Endothelial cell of umbilical vein (primary cell): ENCODE measurements at regions not wholly inside any gene's neighbourhood (a gene's known extent, or its start where the extent isn't known, plus 50 kb on each side); places are given as distances from the start of the nearest gene placed in this dataset.

Source experiments
- BruUV-seq: library from RNA; stranded (reverse); fragments of 400-500 nt; replicated peaks from 2 replicates; lab custom pipeline; 2021; lab: Mats Ljungman, UMichigan
- CTCF ChIA-PET: fragments of 300-600, 350-600 bp; sonication (Branson Sonifier 250); formaldehyde crosslinking; loops from one replicate; lab custom pipeline; 2021; ENCODE audit warnings: antibody characterized with exemption, inconsistent platforms; lab: Charles Lee
- POLR2A ChIA-PET: fragments of 300-600, 350-600 bp; sonication (Branson Sonifier 250); formaldehyde crosslinking; loops from one replicate; lab custom pipeline; 2021; ENCODE audit warnings: antibody characterized with exemption, inconsistent platforms; lab: Charles Lee
- DNase-seq: peaks from one replicate; pipeline ENCODE4 v3.0.0-alpha.2; 2011; ENCODE audit warnings: low read depth, low spot score
- FAIRE-seq: peaks from 2 replicates; lab custom pipeline; 2011; peaks lifted over from hg19 to GRCh38; lab: Jason Lieb, UNC
- H2AFZ ChIP-seq: 2 replicates; pipeline ENCODE4 v1.6.0; 2012; ENCODE audit warnings: low read depth, low read length, control low read depth, inconsistent platforms
- H3K27ac ChIP-seq: 2 replicates; pipeline ENCODE4 v1.5.1; 2011; ENCODE audit warnings: low read depth, mild to moderate bottlenecking, control low read depth, low read length, moderate library complexity; ENCODE audit not compliant: insufficient read depth
- H3K27me3 ChIP-seq, 2 experiments: 2 replicates each; pipeline versions ENCODE4 v1.6.0 to v1.6.1; 2011; ENCODE audit warnings: low read length in 2 of 2, mixed read lengths in 1 of 2; ENCODE audit not compliant: control insufficient read depth in 2 of 2, insufficient read depth in 2 of 2
- H3K36me3 ChIP-seq, 2 experiments: 2 replicates in 1 of 2; 3 replicates in 1 of 2; pipeline ENCODE4 v1.5.1; 2011; ENCODE audit warnings: low read length in 2 of 2, mild to moderate bottlenecking in 1 of 2, moderate library complexity in 1 of 2; ENCODE audit not compliant: control insufficient read depth in 2 of 2, insufficient read depth in 2 of 2; ENCODE audit errors: extremely low read depth in 1 of 2
- H3K4me1 ChIP-seq: 3 replicates; pipeline ENCODE4 v1.5.1; 2011; ENCODE audit warnings: mild to moderate bottlenecking, low read length; ENCODE audit not compliant: control insufficient read depth, insufficient read depth; ENCODE audit errors: extremely low read depth
- H3K4me2 ChIP-seq: 2 replicates; pipeline ENCODE4 v1.6.1; 2011; ENCODE audit warnings: low read length, control low read depth, mixed read lengths; ENCODE audit not compliant: insufficient read depth
- H3K4me3 ChIP-seq, 3 experiments: fragments of 200-600 bp in 1 of 3; sonication (generic), shearing (Covaris generic) in 1 of 3; replicated peaks in 1 of 3; 2 replicates each; pipeline ENCODE4 v1.5.1; 2011 to 2016; ENCODE audit warnings: control low read depth in 3 of 3, low read length in 3 of 3, mild to moderate bottlenecking in 2 of 3, inconsistent platforms in 1 of 3, low read depth in 1 of 3, moderate library complexity in 1 of 3; ENCODE audit not compliant: insufficient read depth in 1 of 3
- H3K79me2 ChIP-seq: 2 replicates; pipeline ENCODE4 v1.6.0; 2012; ENCODE audit warnings: low read length, inconsistent platforms; ENCODE audit not compliant: control insufficient read depth, insufficient read depth
- H3K9ac ChIP-seq: replicated peaks from 2 replicates; pipeline ENCODE3; 2011; ENCODE audit warnings: low read length, control low read depth; ENCODE audit not compliant: insufficient read depth; ENCODE audit errors: extremely low read depth
- H3K9me1 ChIP-seq: replicated peaks from 3 replicates; pipeline ENCODE4 v1.6.0; 2011; ENCODE audit warnings: mild to moderate bottlenecking, low read length; ENCODE audit not compliant: control insufficient read depth, insufficient read depth; ENCODE audit errors: extremely low read depth
- H3K9me3 ChIP-seq: replicated peaks from 2 replicates; pipeline ENCODE4 v1.5.1; 2012; ENCODE audit warnings: low read length, inconsistent platforms; ENCODE audit not compliant: control insufficient read depth, insufficient read depth
- H4K20me1 ChIP-seq: replicated peaks from 2 replicates; pipeline ENCODE3; 2011; ENCODE audit warnings: mild to moderate bottlenecking, low read length; ENCODE audit not compliant: control insufficient read depth, insufficient read depth; ENCODE audit errors: extremely low read depth
- FOS ChIP-seq: IDR thresholded peaks from 2 replicates; pipeline ENCODE4 v1.6.1; 2011; ENCODE audit warnings: mild to moderate bottlenecking, low read length, moderate library complexity, borderline replicate concordance; ENCODE audit not compliant: insufficient read depth
- JUN ChIP-seq: IDR thresholded peaks from 2 replicates; pipeline ENCODE4 v1.6.1; 2011; ENCODE audit warnings: borderline replicate concordance, low read depth; ENCODE audit not compliant: insufficient read length, insufficient read depth
- MAX ChIP-seq: IDR thresholded peaks from 2 replicates; pipeline ENCODE4 v1.6.1; 2011; ENCODE audit not compliant: insufficient read depth, insufficient read length
- MYC ChIP-seq: IDR thresholded peaks from one replicate; pipeline ENCODE4 v1.6.1; 2011; ENCODE audit warnings: mild to moderate bottlenecking, low read depth, low read length
- POLR2A ChIP-seq: IDR thresholded peaks from 2 replicates; pipeline ENCODE4 v1.6.1; 2012; ENCODE audit warnings: low read depth, mild to moderate bottlenecking, control low read depth, low read length
- POLR2AphosphoS5 ChIP-seq: IDR thresholded peaks from 2 replicates; pipeline ENCODE4 v1.6.1; 2012; ENCODE audit warnings: low read depth, mild to moderate bottlenecking, control low read depth, low read length, moderate library complexity; ENCODE audit not compliant: insufficient read depth
- dilution Hi-C: fragments of 300-500 bp; cut with MboI; formaldehyde crosslinking; loops from one replicate; pipeline ENCODE4 v1.15.0; 2019; ENCODE audit warnings: low sequenced_read_pairs; ENCODE audit not compliant: extremely low pct_ligation_motif_present
- intact Hi-C: fragments of 100-400 bp; cut with micrococcal nuclease; formaldehyde crosslinking; loops from one replicate; pipeline ENCODE4 v1.10.0; 2022
- TF ChIP-seq, protein P1 (sequence below), 2 donors: IDR thresholded peaks; 1 replicate in 1 of 2; 2 replicates in 1 of 2; pipeline ENCODE4 v1.5.1; 2011; ENCODE audit warnings: low read length in 2 of 2, mild to moderate bottlenecking in 2 of 2, moderate library complexity in 2 of 2, control low read depth in 1 of 2, inconsistent platforms in 1 of 2, low read depth in 1 of 2; ENCODE audit not compliant: insufficient read depth in 1 of 2; ENCODE audit errors: extremely low read depth in 1 of 2

DNA sequence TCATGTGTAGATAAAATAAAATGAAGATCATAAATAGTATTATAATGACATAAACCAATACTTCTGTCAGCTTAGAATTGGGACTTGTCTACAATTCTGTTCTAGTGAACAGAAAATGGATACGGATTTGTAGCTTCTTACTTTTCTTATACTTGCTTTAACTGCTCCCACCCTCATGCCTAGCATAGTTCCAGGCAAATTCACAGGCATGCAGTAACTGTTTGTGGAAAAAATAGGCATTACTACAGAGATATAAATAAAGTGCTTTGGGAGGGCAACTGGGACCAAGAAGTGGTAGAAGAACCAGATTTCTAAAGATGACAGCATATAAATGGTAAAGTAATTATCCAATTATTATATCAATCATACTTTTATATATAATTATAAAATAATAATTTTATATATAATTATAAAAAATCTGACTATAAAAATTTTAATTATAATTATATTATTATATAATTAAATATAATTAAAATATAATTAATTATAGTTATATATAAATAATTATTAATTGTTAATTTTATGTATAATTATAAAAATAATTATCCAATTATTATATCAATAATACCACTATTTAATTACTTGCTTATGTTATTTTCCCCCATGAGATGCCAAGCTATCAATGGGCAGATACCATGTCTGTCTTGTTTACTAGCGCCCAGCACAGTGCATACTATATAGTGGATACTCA, 144.1 kb downstream of the NOC3L start:
- no TSS peak for BruUV-seq
- H3K4me2 ChIP-seq = no peak overlapping the region

More for the DNA sequence above, 144.1 kb downstream of the NOC3L start:
- no peaks in the 10 kb centered on the region for H3K4me1 ChIP-seq
- no peaks in the 10 kb centered on the region for H3K9me3 ChIP-seq
- H3K36me3 ChIP-seq = no peaks in the 10 kb centered on the region
- FAIRE-seq (no peak), DNase-seq (no peak)
- H3K27ac ChIP-seq = no peak overlapping the region
- POLR2A ChIA-PET = no interaction called here
- no peaks in the 10 kb centered on the region for H4K20me1 ChIP-seq
- no peak overlapping the region for H3K4me3 ChIP-seq
- intact Hi-C loops (no loop called here), dilution Hi-C loops (no loop called here)
- H3K9ac ChIP-seq = no peak overlapping the region
- no peaks in the 10 kb centered on the region for H3K27me3 ChIP-seq
- no peak overlapping the region for H2AFZ ChIP-seq
- H3K9me1 ChIP-seq = no peaks in the 10 kb centered on the region
- no peaks in the 10 kb centered on the region for H3K79me2 ChIP-seq
- no peak for TF ChIP-seq FOS
- no peak for TF ChIP-seq JUN
- no peak for TF ChIP-seq MAX
- TF ChIP-seq MYC = no peak
- no peak for TF ChIP-seq POLR2A
- TF ChIP-seq, protein P1, sequence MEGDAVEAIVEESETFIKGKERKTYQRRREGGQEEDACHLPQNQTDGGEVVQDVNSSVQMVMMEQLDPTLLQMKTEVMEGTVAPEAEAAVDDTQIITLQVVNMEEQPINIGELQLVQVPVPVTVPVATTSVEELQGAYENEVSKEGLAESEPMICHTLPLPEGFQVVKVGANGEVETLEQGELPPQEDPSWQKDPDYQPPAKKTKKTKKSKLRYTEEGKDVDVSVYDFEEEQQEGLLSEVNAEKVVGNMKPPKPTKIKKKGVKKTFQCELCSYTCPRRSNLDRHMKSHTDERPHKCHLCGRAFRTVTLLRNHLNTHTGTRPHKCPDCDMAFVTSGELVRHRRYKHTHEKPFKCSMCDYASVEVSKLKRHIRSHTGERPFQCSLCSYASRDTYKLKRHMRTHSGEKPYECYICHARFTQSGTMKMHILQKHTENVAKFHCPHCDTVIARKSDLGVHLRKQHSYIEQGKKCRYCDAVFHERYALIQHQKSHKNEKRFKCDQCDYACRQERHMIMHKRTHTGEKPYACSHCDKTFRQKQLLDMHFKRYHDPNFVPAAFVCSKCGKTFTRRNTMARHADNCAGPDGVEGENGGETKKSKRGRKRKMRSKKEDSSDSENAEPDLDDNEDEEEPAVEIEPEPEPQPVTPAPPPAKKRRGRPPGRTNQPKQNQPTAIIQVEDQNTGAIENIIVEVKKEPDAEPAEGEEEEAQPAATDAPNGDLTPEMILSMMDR (IDR thresholded peaks at IDR 0.05; ENCODE audit: extremely low read depth in 1 of 2, insufficient read depth in 1 of 2, low read depth in 1 of 2, low read length in 2 of 2) = no peak
- no peak for TF ChIP-seq POLR2AphosphoS5
- CTCF ChIA-PET = interaction anchor here (1.4 kb wide), 1 partner anchor 9 kb away, joined by 3 read pairs; no protein-coding TSS in a partner anchor
